Rectal smooth muscle tissue (tissue), 1 donor: ENCODE measurements at regions not wholly inside any gene's neighbourhood (a gene's known extent, or its start where the extent isn't known, plus 50 kb on each side); places are given as distances from the start of the nearest gene placed in this dataset.

Source experiments
- H3K27ac ChIP-seq: one replicate; pipeline ENCODE4 v1.7.0; 2013; ENCODE audit warnings: low read depth, low read length, inconsistent platforms
- H3K27me3 ChIP-seq: one replicate; pipeline ENCODE4 v1.7.0; 2013; ENCODE audit warnings: low read length; ENCODE audit not compliant: control insufficient read depth, insufficient read depth
- H3K36me3 ChIP-seq: one replicate; pipeline ENCODE4 v1.7.0; 2013; ENCODE audit warnings: low read length; ENCODE audit not compliant: control insufficient read depth, insufficient read depth
- H3K4me1 ChIP-seq: one replicate; pipeline ENCODE4 v1.7.0; 2013; ENCODE audit warnings: low read length; ENCODE audit not compliant: control insufficient read depth, insufficient read depth
- H3K4me3 ChIP-seq: one replicate; pipeline ENCODE4 v1.7.0; 2013; ENCODE audit warnings: low read length
- H3K9ac ChIP-seq: one replicate; pipeline ENCODE4 v1.7.0; 2013; ENCODE audit warnings: low read length

DNA sequence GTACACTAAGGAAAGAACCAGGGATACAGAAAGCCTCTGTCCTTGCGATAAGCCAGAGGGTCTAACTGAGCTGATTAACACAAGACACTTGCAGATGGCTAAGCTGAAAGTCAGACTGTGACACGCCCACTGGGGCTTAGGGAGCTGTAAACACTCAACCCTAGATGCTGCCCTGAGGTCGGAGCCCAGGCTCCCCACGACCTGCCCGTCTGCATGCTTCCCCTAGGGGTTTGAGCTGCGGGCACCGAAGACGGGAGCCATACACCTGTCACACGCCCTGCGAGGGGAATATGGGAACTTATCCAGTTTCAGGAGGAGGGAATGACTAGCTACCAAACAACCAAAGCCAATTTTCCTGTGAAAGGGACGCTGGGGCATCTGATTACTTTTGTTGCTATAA lies 96.0 kb downstream of the HTR5A start:
- Histone ChIP-seq H3K27me3 (no peaks in the 10 kb centered on the region), H3K9ac (no peak overlapping the region), H3K4me3 (no peak overlapping the region), H3K36me3 (no peaks in the 10 kb centered on the region), H3K4me1 (peaks cover 6% of the 10 kb centered on the region), H3K27ac (peak overlapping the region; percentile 54)

DNA sequence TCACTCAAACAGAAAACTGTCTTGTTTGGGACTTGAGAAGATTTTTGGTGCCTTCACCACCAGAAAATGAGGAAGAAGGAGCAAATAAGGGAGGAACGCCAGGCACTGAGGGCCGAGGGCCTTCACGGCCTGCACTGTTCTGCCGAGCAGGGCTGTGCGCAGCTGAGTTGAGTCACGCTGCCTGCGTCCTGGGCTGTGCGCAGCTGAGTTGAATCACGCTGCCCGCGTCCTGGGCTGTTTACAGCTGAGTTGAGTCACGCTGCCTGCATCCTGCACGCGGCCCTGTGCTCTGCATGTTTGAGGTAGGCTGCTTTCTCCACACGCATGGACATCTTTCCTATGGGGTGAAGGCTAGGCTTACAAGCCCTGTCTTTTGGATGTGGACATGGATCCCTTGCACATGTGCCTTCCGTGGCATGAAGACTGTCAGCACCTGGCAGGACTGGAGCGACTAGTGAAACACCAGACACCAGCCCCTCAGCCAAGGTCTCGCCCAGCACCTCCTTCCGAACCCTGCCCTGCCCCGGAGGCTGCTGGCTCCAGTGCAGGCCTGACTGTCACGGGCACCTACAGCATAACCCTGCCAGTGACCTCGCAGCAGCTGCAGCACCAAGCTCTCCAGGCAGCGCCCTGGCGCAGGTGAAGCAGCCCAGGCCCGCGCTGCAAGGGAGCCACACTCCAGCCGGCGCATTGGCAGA lies 96.7 kb downstream of the HTR5A start:
- Histone ChIP-seq H3K4me3 (no peak overlapping the region), H3K36me3 (no peaks in the 10 kb centered on the region), H3K27ac (peak overlapping the region; percentile 54), H3K4me1 (peaks cover 6% of the 10 kb centered on the region), H3K27me3 (no peaks in the 10 kb centered on the region), H3K9ac (no peak overlapping the region)

- Histone ChIP-seq H3K27me3 (no peaks in the 10 kb centered on the region), H3K27ac (no peak overlapping the region), H3K4me3 (no peak overlapping the region), H3K4me1 (peaks cover 6% of the 10 kb centered on the region), H3K9ac (no peak overlapping the region), H3K36me3 (no peaks in the 10 kb centered on the region)
Observed at GRCh38 chr7:155167706-155168365, 97.7 kb downstream of the HTR5A start.

DNA sequence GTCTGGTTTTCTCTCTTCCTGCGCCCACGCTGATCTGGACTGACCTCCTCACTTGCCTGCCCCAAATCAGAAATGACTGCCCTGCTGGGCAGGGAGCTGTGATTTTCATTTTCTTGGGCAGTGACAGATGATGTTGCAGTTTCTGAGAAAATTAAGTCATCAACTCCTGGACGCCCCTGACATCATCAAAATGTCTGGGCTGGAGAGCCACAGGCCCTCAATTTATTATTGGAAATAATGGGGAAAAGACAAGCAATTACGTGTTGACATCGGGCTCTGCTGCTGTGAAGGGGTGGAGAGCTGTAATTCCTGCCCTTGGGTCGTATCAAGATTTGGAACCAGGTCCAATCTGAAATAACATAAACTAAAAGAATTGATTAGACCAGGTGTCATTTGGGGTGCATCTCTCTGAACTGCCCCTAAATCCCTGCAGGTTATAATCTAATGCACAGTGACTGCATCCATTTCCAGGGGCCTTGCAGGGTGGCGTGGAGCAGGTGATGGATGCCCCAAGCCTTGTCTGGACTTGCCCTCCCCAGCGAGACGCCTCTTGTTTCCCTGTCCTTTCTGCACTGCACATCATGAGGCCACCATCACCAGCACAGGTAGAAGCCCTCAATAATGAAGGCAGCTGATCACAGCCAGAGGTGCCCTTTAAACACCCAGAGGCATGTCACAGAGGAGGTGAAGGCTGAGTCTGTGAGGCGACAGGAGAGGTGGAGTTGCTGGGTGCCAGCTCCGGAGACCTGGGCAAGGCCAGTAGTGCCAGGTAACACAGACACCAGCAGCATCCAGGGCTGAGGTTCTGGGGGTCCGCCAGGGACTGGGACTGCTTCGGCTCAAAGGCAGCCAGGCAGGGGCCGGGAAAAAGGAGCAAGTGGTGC lies 98.7 kb downstream of the HTR5A start:
- Histone ChIP-seq H3K27me3 (no peaks in the 10 kb centered on the region), H3K9ac (no peak overlapping the region), H3K36me3 (no peaks in the 10 kb centered on the region), H3K27ac (no peak overlapping the region), H3K4me3 (no peak overlapping the region), H3K4me1 (peaks cover 6% of the 10 kb centered on the region)

DNA sequence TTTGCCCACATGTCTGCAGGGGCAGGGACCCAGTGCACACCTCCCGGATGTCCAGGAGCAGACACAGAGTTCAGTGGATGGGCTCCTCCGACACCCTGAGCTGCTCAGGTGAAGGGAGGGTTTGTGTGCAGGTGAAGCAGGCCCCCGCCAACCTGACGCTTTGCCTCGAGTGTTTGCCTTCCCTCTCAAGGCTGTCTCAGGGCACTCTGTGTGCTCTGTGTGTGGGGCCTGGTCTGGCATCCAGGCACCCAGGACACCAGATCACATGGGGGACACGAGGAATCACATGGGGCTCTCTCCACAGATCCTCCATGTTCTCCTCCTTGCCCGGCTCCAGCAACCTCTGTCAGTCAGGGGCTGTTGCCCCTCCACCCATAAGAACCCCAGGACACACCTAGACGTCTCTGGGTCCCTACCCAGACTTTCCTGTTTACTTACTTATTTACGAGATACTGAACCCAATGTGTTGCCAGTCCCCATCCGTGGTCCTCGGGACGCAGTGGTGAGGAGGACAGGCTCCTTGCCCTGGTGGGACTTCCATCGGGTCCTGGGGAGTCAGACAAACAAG lies 99.5 kb downstream of the HTR5A start:
- Histone ChIP-seq H3K9ac (no peak overlapping the region), H3K4me3 (no peak overlapping the region), H3K4me1 (peaks cover 6% of the 10 kb centered on the region), H3K27ac (no peak overlapping the region), H3K27me3 (no peaks in the 10 kb centered on the region), H3K36me3 (no peaks in the 10 kb centered on the region)

- H3K36me3 ChIP-seq = no peaks in the 10 kb centered on the region
- H3K4me3 ChIP-seq = no peak overlapping the region
- H3K9ac ChIP-seq = no peak overlapping the region
- H3K27me3 ChIP-seq = no peaks in the 10 kb centered on the region
- no peak overlapping the region for H3K27ac ChIP-seq
- H3K4me1 ChIP-seq = peaks cover 6% of the 10 kb centered on the region
Observed at GRCh38 chr7:155170331-155170730, 100.2 kb downstream of the HTR5A start.

DNA sequence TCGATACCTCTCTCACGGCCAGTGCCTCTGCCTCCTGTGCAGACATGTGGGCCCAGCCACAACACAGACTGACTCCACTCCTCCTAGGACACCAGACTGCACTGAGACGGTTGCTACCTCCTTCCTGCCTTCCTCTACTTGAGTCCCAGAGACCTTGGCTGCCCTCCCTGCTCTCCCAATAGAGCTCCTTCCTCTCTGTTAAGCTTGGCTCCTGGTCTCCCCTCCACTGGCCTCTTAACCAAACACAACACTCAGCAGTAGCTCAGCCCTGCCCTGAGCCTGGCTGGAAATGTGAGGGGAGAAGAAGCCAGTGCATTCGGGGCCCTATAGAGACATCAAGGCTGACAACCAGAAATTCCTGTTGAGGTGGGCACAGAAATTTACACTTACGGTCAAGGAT lies 102.0 kb downstream of the HTR5A start:
- Histone ChIP-seq H3K36me3 (no peaks in the 10 kb centered on the region), H3K27ac (no peak overlapping the region), H3K4me1 (no peaks in the 10 kb centered on the region), H3K9ac (no peak overlapping the region), H3K4me3 (no peak overlapping the region), H3K27me3 (no peaks in the 10 kb centered on the region)

DNA sequence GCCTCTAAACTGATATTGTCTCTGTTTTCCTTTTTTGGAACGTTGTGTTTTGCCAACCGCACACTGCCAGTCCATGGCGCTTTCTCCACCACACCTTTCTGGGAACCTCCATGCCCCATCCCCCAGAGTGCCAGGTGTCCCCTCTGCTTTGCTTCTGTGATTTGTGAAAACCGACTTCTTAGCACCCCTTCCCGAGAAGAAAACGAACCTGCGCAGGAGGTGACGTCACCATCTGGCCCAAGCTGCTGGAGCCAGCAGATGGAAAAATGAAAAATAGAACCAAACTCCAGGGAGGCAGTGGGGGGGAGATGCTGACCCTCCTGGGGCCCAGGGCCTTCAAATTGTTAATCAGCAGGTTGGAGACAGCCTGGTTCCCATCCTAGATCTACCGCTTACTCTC lies 103.8 kb downstream of the HTR5A start:
- no peak overlapping the region for H3K27ac ChIP-seq
- H3K4me1 ChIP-seq = no peaks in the 10 kb centered on the region
- H3K27me3 ChIP-seq = no peaks in the 10 kb centered on the region
- no peak overlapping the region for H3K4me3 ChIP-seq
- H3K36me3 ChIP-seq = no peaks in the 10 kb centered on the region
- no peak overlapping the region for H3K9ac ChIP-seq

DNA sequence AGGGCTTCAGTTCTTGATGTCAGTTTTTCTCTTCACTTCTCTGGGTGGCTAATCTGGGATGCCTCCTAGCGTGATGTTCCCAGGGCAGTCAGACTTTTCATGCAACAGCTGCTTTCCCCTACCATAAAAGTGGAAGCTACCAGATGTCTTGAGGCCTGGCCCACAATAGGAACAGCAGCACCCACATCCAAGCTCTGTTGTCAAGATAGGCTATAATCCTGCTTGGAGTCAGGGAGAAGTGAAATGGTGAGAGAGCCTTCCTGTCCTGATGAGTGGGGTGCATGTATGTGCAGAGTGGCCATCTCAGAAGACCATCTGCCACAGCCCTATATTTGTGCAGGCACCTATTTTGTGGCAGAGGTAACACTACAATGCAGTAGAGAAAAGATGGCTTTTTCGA lies 108.0 kb downstream of the HTR5A start:
- no peaks in the 10 kb centered on the region for H3K4me1 ChIP-seq
- no peak overlapping the region for H3K9ac ChIP-seq
- H3K27me3 ChIP-seq = no peaks in the 10 kb centered on the region
- no peaks in the 10 kb centered on the region for H3K36me3 ChIP-seq
- H3K4me3 ChIP-seq = no peak overlapping the region
- no peak overlapping the region for H3K27ac ChIP-seq

- Histone ChIP-seq H3K36me3 (no peaks in the 10 kb centered on the region), H3K27ac (no peak overlapping the region), H3K4me3 (no peak overlapping the region), H3K4me1 (no peaks in the 10 kb centered on the region), H3K27me3 (no peaks in the 10 kb centered on the region), H3K9ac (no peak overlapping the region)
Observed at GRCh38 chr7:155181768-155182167, 111.6 kb downstream of the HTR5A start.

- no peak overlapping the region for H3K9ac ChIP-seq
- no peaks in the 10 kb centered on the region for H3K4me1 ChIP-seq
- no peaks in the 10 kb centered on the region for H3K27me3 ChIP-seq
- no peak overlapping the region for H3K27ac ChIP-seq
- no peak overlapping the region for H3K4me3 ChIP-seq
- H3K36me3 ChIP-seq = no peaks in the 10 kb centered on the region
Observed at GRCh38 chr7:155182406-155182970, 112.4 kb downstream of the HTR5A start.

GRCh38 chr7:155183655-155184054 lies 113.5 kb downstream of the HTR5A start:
- Histone ChIP-seq H3K4me3 (no peak overlapping the region), H3K27ac (no peak overlapping the region)

More at GRCh38 chr7:155183655-155184054, 113.5 kb downstream of the HTR5A start:
- no peaks in the 10 kb centered on the region for H3K36me3 ChIP-seq
- no peak overlapping the region for H3K9ac ChIP-seq
- H3K27me3 ChIP-seq = no peaks in the 10 kb centered on the region
- H3K4me1 ChIP-seq = no peaks in the 10 kb centered on the region
